Keratinocyte (primary cell): ENCODE measurements at regions not wholly inside any gene's neighbourhood (a gene's known extent, or its start where the extent isn't known, plus 50 kb on each side); places are given as distances from the start of the nearest gene placed in this dataset.

Experiments
- DNase-seq: peaks from one replicate; pipeline ENCODE4 v3.0.0-alpha.2; 2011; ENCODE audit warnings: low read depth, missing footprints, low spot score
- FAIRE-seq: peaks from 2 replicates; lab custom pipeline; 2011; peaks lifted over from hg19 to GRCh38; lab: Jason Lieb, UNC
- H2AFZ ChIP-seq: 2 replicates; pipeline ENCODE4 v1.6.0; 2012; ENCODE audit warnings: low read length, control low read depth, inconsistent platforms; ENCODE audit not compliant: control insufficient read depth
- H3K27ac ChIP-seq: 2 replicates; pipeline ENCODE4 v1.5.1; 2011; ENCODE audit warnings: low read length; ENCODE audit not compliant: control insufficient read depth, insufficient read depth
- H3K27me3 ChIP-seq: 3 replicates; pipeline ENCODE4 v1.6.0; 2011; ENCODE audit warnings: low read length; ENCODE audit not compliant: control insufficient read depth, insufficient read depth; ENCODE audit errors: extremely low read depth
- H3K36me3 ChIP-seq, 2 experiments: 2 replicates in 1 of 2; 3 replicates in 1 of 2; pipeline ENCODE4 v1.5.1; 2011; ENCODE audit warnings: low read length in 2 of 2, mild to moderate bottlenecking in 1 of 2; ENCODE audit not compliant: control insufficient read depth in 2 of 2, insufficient read depth in 2 of 2; ENCODE audit errors: extremely low read depth in 1 of 2
- H3K4me1 ChIP-seq: 3 replicates; pipeline ENCODE4 v1.5.1; 2011; ENCODE audit warnings: low read length; ENCODE audit not compliant: control insufficient read depth, insufficient read depth; ENCODE audit errors: extremely low read depth
- H3K4me2 ChIP-seq: 3 replicates; pipeline ENCODE4 v1.6.0; 2011; ENCODE audit warnings: low read depth, low read length; ENCODE audit not compliant: control insufficient read depth, insufficient read depth; ENCODE audit errors: extremely low read depth
- H3K4me3 ChIP-seq, 3 experiments: fragments of 200-600 bp in 1 of 3; sonication (generic) in 1 of 3; 2 replicates in 2 of 3; 3 replicates in 1 of 3; pipeline ENCODE4 v1.5.1; 2011 to 2016; ENCODE audit warnings: low read length in 3 of 3, mild to moderate bottlenecking in 3 of 3, control low read depth in 2 of 3, inconsistent platforms in 1 of 3, low read depth in 1 of 3, mixed read lengths in 1 of 3, mixed run types in 1 of 3, moderate library complexity in 1 of 3; ENCODE audit not compliant: control insufficient read depth in 2 of 3, insufficient read depth in 2 of 3; ENCODE audit errors: extremely low read depth in 1 of 3
- H3K79me2 ChIP-seq: 2 replicates; pipeline ENCODE4 v1.6.0; 2012; ENCODE audit warnings: low read length; ENCODE audit not compliant: control insufficient read depth, insufficient read depth
- H3K9ac ChIP-seq: 3 replicates; pipeline ENCODE4 v1.6.0; 2011; ENCODE audit warnings: low read length; ENCODE audit not compliant: control insufficient read depth, insufficient read depth; ENCODE audit errors: extremely low read depth
- H3K9me1 ChIP-seq: 3 replicates; pipeline ENCODE4 v1.6.0; 2011; ENCODE audit warnings: low read length; ENCODE audit not compliant: control insufficient read depth, insufficient read depth; ENCODE audit errors: extremely low read depth
- H3K9me3 ChIP-seq: 2 replicates; pipeline ENCODE4 v1.5.1; 2012; ENCODE audit warnings: low read depth, low read length; ENCODE audit not compliant: control insufficient read depth
- H4K20me1 ChIP-seq: 3 replicates; pipeline ENCODE4 v1.6.0; 2011; ENCODE audit warnings: low read length; ENCODE audit not compliant: control insufficient read depth, insufficient read depth; ENCODE audit errors: extremely low read depth
- EZH2 ChIP-seq: IDR thresholded peaks from one replicate; pipeline ENCODE4 v1.6.1; 2012; ENCODE audit warnings: inconsistent platforms, mild to moderate bottlenecking, low read length, moderate library complexity
- dilution Hi-C: fragments of 300-500 bp; cut with MboI; formaldehyde crosslinking; loops from one replicate; pipeline ENCODE4 v1.7.0; 2020; ENCODE audit warnings: low sequenced_read_pairs; ENCODE audit not compliant: extremely low pct_ligation_motif_present
- TF ChIP-seq, protein P1 (sequence below), 3 experiments: IDR thresholded peaks in 1 of 3; conservative IDR thresholded peaks in 1 of 3; optimal IDR thresholded peaks in 1 of 3; 2 replicates in 2 of 3; 3 replicates in 1 of 3; pipeline versions ENCODE3 to v1.5.1; 2011; ENCODE audit warnings: low read length in 3 of 3, mild to moderate bottlenecking in 3 of 3, moderate library complexity in 2 of 3, control low read depth in 1 of 3, inconsistent platforms in 1 of 3; ENCODE audit not compliant: insufficient read depth in 2 of 3; ENCODE audit errors: extremely low read depth in 1 of 3

DNA sequence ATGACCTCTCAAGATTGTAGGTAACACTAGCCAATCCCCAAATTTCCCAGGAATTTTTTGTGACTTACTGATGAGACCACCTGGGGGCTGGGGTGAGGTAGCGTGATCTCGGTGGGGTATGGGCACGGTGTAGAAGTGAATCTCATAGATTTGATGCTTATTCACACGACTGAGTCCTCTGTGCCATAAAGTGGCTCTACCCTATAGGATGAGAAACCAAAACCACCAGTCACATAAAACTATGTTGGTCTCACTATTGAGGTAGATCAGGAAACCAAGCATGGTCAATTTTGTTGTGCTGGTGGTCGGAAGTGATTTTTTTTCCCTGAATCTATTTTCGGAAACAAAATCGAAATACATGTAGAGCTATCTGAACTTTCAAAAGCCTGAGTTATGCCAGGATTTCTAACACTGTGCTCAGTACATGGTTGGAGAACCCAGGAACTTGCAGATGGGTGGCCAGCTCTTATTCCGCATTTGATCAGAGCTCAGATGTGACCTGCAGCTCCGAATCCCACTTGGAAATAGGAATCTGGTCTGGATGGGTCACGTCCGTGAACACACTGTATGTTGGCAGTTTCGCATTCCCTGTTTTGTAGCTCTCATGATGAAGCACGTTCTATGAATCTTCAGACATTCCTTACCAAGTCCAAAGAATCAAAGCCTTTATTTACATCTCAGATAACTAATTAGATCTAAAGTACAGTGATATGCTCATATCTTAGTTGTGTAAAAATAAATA is 261.5 kb downstream of the KLF6 start:
- Histone ChIP-seq H3K9ac (no peak overlapping the region), H3K36me3 (no peaks in the 10 kb centered on the region), H3K4me3 (no peak overlapping the region), H3K4me1 (peaks cover 21% of the 10 kb centered on the region), H4K20me1 (no peaks in the 10 kb centered on the region), H3K9me3 (no peaks in the 10 kb centered on the region), H3K79me2 (no peaks in the 10 kb centered on the region), H3K27me3 (no peaks in the 10 kb centered on the region), H3K9me1 (no peaks in the 10 kb centered on the region), H3K4me2 (no peak overlapping the region), H3K27ac (no peak overlapping the region), H2AFZ (no peak overlapping the region)
- DNase-seq (no peak), FAIRE-seq (no peak)
- dilution Hi-C loops = no loop called here
- TF ChIP-seq EZH2 = no peak
- TF ChIP-seq, protein P1, sequence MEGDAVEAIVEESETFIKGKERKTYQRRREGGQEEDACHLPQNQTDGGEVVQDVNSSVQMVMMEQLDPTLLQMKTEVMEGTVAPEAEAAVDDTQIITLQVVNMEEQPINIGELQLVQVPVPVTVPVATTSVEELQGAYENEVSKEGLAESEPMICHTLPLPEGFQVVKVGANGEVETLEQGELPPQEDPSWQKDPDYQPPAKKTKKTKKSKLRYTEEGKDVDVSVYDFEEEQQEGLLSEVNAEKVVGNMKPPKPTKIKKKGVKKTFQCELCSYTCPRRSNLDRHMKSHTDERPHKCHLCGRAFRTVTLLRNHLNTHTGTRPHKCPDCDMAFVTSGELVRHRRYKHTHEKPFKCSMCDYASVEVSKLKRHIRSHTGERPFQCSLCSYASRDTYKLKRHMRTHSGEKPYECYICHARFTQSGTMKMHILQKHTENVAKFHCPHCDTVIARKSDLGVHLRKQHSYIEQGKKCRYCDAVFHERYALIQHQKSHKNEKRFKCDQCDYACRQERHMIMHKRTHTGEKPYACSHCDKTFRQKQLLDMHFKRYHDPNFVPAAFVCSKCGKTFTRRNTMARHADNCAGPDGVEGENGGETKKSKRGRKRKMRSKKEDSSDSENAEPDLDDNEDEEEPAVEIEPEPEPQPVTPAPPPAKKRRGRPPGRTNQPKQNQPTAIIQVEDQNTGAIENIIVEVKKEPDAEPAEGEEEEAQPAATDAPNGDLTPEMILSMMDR (optimal IDR thresholded peaks at IDR 0.05 in 1 of 3, IDR thresholded peaks at IDR 0.05 in 1 of 3, conservative IDR thresholded peaks at IDR 0.05 in 1 of 3; ENCODE audit: extremely low read depth in 1 of 3, insufficient read depth in 2 of 3, low read length in 3 of 3) = no peak

DNA sequence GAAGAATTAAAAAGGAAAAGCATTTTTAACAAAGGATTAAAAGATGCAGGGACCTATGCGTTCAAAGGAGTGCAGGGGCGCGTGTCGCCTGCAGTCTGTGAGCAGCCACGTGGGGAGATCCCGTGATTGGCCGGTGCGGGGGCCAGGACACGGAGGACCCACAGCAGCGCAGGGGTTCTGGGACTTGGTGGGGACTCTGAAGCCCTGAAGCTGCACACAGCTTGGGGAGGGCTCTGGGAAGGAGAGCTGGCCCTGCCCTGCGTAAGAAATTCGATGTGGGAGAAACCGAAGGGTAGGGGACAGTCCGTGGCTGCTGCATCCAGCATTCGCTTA is 268.1 kb downstream of the KLF6 start:
- H3K79me2 ChIP-seq = no peaks in the 10 kb centered on the region
- dilution Hi-C loops = no loop called here
- no peak for FAIRE-seq
- no peaks in the 10 kb centered on the region for H3K9me3 ChIP-seq
- H3K9ac ChIP-seq = no peak overlapping the region
- no peak for DNase-seq
- H3K4me2 ChIP-seq = no peak overlapping the region
- no peaks in the 10 kb centered on the region for H3K9me1 ChIP-seq
- H2AFZ ChIP-seq = no peak overlapping the region
- H3K36me3 ChIP-seq = no peaks in the 10 kb centered on the region
- TF ChIP-seq, protein P1 (optimal IDR thresholded peaks at IDR 0.05 in 1 of 3, IDR thresholded peaks at IDR 0.05 in 1 of 3, conservative IDR thresholded peaks at IDR 0.05 in 1 of 3; ENCODE audit: extremely low read depth in 1 of 3, insufficient read depth in 2 of 3, low read length in 3 of 3) = no peak
- no peak for TF ChIP-seq EZH2
- H3K27ac ChIP-seq = no peak overlapping the region
- H4K20me1 ChIP-seq = no peaks in the 10 kb centered on the region
- no peak overlapping the region for H3K4me3 ChIP-seq
- no peaks in the 10 kb centered on the region for H3K4me1 ChIP-seq
- H3K27me3 ChIP-seq = no peaks in the 10 kb centered on the region
